ENCODE measurements at regions not wholly inside any gene's neighbourhood (a gene's known extent, or its start where the extent isn't known, plus 50 kb on each side); places are given as distances from the start of the nearest gene placed in this dataset.
"Not testable (repeated sequence)": the region's sequence is repeated elsewhere in the genome, so short reads cannot be mapped to it uniquely, and the experiment has no call there.

GRCh38 chr9:89669361-89669842 is 64.6 kb downstream of the GADD45G start:
- DNase-seq (ENCODE audit: low spot score): no peak
- in situ Hi-C loops (cut with HindIII; ENCODE audit: low sequenced_read_pairs): no loop called here

DNA sequence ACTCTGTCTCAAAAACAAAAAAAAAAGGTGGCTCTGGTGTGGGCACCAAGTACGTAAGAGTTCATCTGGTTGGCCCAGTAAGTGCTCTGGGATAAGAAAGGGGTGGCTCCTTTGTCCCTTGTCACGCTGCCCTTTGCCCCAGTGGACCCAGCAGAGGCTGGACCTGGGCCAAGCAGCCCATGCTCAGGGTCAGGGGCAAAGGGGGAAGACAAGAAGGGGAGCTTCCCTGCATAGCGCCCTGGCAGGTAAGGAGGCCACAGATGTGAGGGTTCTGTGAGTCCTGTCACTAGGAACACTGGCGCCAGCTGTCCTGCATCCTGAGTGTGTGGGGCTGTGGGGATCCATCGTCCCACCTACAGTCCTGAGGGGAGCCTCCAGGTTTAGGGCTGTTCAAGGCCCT is 65.3 kb downstream of the GADD45G start:
- in situ Hi-C loops (cut with HindIII; ENCODE audit: low sequenced_read_pairs): no loop called here
- no peak for DNase-seq (ENCODE audit: low spot score)

DNA sequence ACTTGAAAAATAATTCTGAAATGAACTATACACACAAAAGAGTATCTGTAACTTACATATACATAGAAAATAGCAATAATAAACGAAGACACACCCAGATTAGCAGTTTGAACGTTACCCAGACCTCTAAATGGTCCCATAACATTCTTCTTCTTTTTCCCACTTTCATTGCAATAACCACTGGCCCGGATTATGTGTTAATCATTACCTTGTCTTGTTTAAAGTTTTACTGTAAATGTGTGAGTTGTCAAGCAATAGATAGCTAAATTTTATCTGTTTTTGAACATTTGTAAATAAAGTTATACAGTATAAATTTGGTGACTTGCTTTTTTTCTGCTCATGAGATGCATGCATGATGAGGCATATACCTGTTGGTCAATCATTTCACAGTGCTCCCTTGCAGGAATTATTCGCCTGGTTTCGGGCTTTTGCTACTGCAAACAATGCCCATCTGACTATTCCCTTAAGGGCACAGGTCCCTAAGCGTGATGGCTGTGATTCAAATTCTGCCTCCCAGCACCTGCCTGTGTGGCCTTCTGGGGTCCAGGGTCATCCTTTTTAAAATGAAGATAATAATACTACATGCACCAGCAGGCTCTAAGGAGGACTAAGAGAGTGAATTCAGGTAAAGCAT is 66.1 kb downstream of the GADD45G start:
- DNase-seq (ENCODE audit: low spot score): no peak
- in situ Hi-C loops (cut with HindIII; ENCODE audit: low sequenced_read_pairs): no loop called here

DNA sequence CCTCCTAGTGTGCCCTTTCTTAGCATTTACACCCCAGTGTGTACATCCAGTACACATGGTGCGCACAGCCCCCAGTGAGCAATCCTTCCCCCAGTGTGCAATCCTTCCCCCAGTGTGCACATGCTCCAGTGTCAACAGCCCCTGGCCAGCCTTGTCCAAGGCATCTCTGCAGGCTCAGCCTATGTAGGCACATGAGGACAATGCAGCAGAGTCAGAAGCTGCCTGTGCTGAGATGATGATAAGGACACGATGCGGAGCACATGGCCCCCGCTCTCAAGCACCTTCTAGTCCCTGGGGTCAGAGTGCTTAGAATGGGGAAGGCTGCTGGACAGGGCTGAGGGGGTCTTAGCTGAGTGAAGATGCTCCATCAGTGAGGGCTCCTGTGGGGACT is 69.8 kb downstream of the GADD45G start:
- in situ Hi-C loops (cut with HindIII; ENCODE audit: low sequenced_read_pairs): no loop called here
- DNase-seq (ENCODE audit: low spot score): no peak

- DNase-seq (ENCODE audit: low spot score): peak; percentile 88
- in situ Hi-C loops (cut with HindIII; ENCODE audit: low sequenced_read_pairs): no loop called here
Measured at GRCh38 chr9:89675058-89675742, 70.4 kb downstream of the GADD45G start.

GRCh38 chr9:89676281-89676680 is 71.5 kb downstream of the GADD45G start:
- DNase-seq (ENCODE audit: low spot score): peak; percentile 62
- in situ Hi-C loops (cut with HindIII; ENCODE audit: low sequenced_read_pairs): no loop called here

GRCh38 chr9:89677702-89678395 is 73.0 kb downstream of the GADD45G start:
- in situ Hi-C loops (cut with HindIII; ENCODE audit: low sequenced_read_pairs): no loop called here
- no peak for DNase-seq (ENCODE audit: low spot score)

DNA sequence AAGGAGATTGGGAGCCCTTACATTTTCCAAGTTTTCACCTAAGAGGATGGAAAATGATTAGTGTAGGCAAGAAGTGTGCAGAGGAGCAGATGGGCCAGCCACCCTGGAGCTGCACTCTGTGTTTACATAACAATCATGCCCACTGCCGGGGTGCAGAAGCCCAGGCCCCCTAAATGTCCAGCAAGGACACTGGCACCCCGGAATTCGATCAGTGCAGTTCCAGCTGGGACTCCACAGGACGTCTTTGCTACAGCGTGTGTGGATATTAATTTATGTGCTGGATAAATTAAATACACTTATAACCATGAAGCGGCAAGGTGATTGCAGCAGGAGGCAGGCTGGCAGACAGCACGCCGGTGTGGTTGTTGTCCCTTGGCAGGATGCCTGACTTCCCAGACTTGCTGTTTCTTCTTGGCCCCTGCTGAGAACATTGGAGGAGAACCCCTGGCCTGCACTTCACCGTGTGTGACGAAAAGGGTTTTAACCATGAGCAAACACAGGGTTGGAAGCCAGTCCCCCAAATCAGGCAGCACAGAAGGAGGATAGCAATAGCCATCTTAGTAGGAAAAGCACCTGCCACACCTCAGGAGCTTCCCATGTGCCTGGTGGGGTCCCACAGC is 73.7 kb downstream of the GADD45G start:
- DNase-seq (ENCODE audit: low spot score): no peak
- in situ Hi-C loops (cut with HindIII; ENCODE audit: low sequenced_read_pairs): no loop called here

GRCh38 chr9:89679016-89679415 is 74.2 kb downstream of the GADD45G start:
- in situ Hi-C loops (cut with HindIII; ENCODE audit: low sequenced_read_pairs): no loop called here

DNA sequence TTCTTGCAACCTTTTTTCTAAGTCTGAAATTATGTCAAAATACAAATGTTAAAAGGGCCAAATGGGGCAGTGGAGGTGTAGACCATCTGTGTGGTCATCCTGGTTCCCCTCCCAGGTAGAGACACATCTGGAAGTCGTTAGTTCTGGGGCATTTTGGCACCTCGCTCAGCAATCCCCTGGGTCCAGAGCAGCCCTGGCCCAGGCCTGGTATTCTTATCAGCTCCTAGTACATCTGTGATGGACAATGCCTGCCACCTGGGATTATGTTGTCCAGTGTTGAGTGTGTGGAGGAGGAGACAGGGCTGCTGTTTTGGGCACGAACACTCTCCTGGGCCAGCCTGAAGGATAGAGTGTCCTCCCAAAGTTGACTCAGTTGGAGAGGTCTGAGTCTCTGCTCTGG is 74.8 kb downstream of the GADD45G start:
- in situ Hi-C loops (cut with HindIII; ENCODE audit: low sequenced_read_pairs): no loop called here
- no peak for DNase-seq (ENCODE audit: low spot score)

More at GRCh38 chr9:89679016-89679415, 74.2 kb downstream of the GADD45G start:
- DNase-seq (ENCODE audit: low spot score): no peak

DNA sequence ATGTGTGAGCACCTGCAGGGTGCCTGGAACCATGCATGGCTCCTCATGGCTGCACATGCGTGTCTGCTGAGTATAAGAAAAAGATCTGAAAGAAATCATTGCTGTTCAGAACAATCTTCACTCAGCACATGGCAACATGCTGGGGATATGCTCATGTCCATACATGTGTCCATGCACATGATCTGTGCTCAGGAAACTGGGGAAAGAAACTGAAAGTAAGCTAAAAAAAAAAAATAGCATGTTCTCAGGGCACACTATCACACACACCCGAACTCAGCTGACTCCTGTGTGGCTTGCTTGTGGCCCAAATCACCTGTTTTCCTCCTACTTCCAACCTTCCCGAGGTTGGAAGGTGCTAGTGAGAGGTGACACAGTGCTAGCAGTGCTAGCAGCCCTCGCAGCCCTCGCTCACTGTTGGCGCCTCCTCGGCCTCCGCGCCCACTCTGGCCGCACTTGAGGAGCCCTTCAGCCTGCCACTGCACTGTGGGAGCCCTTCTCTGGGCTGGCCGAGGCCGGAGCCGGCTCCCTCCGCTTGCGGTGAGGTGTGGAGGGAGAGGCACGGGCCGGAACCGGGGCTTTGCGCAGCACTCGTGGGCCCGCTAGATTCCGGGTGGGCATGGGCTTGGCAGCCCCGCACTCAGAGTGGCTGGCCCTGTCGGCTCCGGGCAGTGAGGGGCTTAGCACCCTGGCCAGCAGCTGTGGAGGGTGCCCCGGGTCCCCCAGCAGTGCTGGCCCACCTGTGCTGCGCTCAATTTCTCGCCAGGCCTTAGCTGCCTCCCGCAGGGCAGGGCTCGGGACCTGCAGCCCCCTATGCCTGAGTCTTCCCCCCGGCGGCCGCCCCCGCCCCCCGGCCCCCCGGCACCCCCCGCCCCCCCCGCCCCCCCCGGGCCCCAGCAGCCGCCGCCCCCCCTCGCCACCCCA is 76.0 kb downstream of the GADD45G start:
- DNase-seq (ENCODE audit: low spot score): no peak
- in situ Hi-C loops (cut with HindIII; ENCODE audit: low sequenced_read_pairs): no loop called here

GRCh38 chr9:89681468-89681859 is 76.7 kb downstream of the GADD45G start:
- in situ Hi-C loops (cut with HindIII; ENCODE audit: low sequenced_read_pairs); DNase-seq (ENCODE audit: low spot score): not testable (repeated sequence)

DNA sequence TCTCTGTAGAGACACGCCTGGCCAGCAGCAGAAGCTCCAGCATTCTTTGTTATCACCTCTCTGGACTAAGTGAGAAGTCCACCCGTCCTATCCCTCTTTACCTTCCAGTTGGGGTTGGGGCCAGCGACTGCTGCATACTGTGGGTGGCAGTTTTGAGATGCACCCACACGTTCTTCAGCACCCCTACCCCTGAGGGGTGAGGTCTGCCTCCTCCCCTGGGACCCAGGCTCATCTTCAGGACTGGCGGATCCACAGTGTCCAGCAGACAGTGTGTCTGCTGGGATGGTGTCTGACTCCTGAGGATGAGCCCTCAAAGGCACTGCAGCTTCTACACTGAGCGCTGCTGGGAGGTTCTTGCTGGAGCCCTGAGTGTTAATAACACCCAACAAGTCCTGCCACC is 78.8 kb downstream of the GADD45G start:
- in situ Hi-C loops (cut with HindIII; ENCODE audit: low sequenced_read_pairs): no loop called here
- no peak for DNase-seq (ENCODE audit: low spot score)

GRCh38 chr9:89684218-89684617 is 79.4 kb downstream of the GADD45G start:
- in situ Hi-C loops (cut with HindIII; ENCODE audit: low sequenced_read_pairs): no loop called here

DNA sequence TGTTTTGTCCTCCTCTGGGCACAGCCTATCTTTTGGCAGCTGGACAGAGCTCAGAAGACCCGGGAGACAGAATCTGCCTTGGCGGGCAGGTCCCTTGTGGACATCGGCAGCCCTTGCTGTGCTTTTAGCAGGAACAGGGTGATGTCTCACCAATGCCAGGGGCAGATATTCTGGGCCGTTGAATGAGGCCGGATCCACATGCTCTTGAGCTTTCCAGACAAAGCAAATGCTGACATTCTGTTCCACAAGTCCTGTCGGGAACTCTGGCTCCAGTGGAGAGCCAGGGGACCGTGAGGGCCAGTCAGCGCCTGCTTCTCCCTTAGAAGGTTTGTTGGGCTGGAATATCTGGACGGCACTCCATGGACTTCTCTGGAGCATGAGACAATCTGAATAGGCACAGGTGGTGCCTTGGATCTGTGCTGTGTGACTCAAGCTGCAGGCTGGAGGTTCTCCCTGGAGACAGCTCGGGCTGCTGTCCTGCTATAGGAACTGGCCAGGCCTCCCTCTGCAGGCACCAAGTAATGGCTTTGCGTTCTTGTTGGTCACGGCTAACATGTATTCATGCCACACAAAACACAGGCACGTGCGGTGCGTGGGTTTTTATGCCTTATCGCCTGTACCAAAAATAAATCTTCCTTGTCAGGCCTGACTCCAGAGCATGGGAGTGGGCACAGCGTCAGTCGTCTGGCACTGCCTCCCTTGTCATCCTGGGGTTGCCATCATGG is 80.3 kb downstream of the GADD45G start:
- peak; percentile 13 for DNase-seq (ENCODE audit: low spot score)
- in situ Hi-C loops (cut with HindIII; ENCODE audit: low sequenced_read_pairs): no loop called here

More at GRCh38 chr9:89684218-89684617, 79.4 kb downstream of the GADD45G start:
- DNase-seq (ENCODE audit: low spot score): no peak

GRCh38 chr9:89685698-89686097 is 80.9 kb downstream of the GADD45G start:
- no peak for DNase-seq (ENCODE audit: low spot score)
- in situ Hi-C loops (cut with HindIII; ENCODE audit: low sequenced_read_pairs): no loop called here

DNA sequence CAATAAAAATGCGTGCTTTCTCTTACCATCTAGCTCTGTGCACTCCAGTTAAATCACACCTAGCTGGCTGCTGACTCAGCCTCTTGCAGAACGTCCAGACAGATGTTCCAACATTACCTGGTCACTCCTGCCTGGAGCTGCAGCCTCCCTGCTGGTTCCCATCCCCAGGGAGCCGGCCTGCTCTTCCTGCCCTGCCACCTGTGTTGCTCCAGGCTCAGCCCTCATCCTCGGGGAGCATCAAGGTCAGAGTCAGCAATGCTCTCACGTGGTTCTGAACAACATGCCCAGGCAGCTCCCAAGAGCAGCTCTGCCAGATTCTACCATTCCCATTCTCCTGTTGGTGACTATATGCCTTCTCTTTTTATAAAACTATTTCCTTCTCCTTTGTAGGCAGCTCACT is 81.3 kb downstream of the GADD45G start:
- DNase-seq (ENCODE audit: low spot score): no peak
- in situ Hi-C loops (cut with HindIII; ENCODE audit: low sequenced_read_pairs): no loop called here

DNA sequence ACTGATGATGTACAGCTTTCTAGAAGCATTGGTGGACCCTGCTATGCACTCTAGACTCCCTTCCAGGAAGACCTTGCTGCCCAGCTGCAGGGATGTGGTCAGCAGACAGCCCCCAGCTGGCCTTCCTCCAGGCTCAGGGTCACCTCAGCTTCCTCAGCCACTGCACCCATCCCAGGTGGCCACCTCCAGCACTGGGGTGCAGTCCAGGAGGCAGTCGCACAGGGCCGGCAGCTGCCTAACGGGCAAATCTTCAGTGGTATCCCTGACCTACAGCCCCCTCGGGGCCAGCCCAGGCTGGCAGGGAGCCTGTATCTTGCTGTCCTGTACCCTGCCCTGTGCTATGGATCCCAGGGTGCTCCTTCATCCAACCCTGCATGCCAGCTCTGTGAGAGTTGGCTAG is 81.8 kb downstream of the GADD45G start:
- in situ Hi-C loops (cut with HindIII; ENCODE audit: low sequenced_read_pairs): no loop called here
- DNase-seq (ENCODE audit: low spot score): no peak
